D721Med (cell line): ENCODE measurements at regions not wholly inside any gene's neighbourhood (a gene's known extent, or its start where the extent isn't known, plus 50 kb on each side); places are given as distances from the start of the nearest gene placed in this dataset.

ENCODE experiments used
- DNase-seq: peaks from one replicate; pipeline ENCODE4 v3.0.0; 2011; ENCODE audit warnings: low spot score; ENCODE audit not compliant: insufficient read length
- FAIRE-seq: peaks from 2 replicates; lab custom pipeline; 2011; peaks lifted over from hg19 to GRCh38; lab: Jason Lieb, UNC
- CTCF ChIP-seq: IDR thresholded peaks from 2 replicates; pipeline ENCODE4 v1.5.1; 2012; ENCODE audit warnings: mild to moderate bottlenecking, control low read depth; ENCODE audit not compliant: insufficient read depth; ENCODE audit errors: missing control alignments

- DNase-seq (no peak), FAIRE-seq (no peak)
- no peak for TF ChIP-seq CTCF
Measured at GRCh38 chr18:22034276-22034675, 135.1 kb upstream of the GATA6 start.

GRCh38 chr18:22040533-22040932, 128.9 kb upstream of the GATA6 start:
- FAIRE-seq (no peak), DNase-seq (no peak)
- TF ChIP-seq CTCF, result no peak

- TF ChIP-seq CTCF, result no peak
- no peak for DNase-seq
- FAIRE-seq, result no peak
Measured at GRCh38 chr18:22043837-22044236, 125.6 kb upstream of the GATA6 start.

GRCh38 chr18:22044474-22045220, 124.7 kb upstream of the GATA6 start:
- FAIRE-seq (no peak), DNase-seq (no peak)
- TF ChIP-seq CTCF, result no peak

GRCh38 chr18:22045221-22045918, 124.0 kb upstream of the GATA6 start:
- FAIRE-seq, result no peak
- no peak for TF ChIP-seq CTCF
- DNase-seq, result no peak

GRCh38 chr18:22046473-22046872, 122.9 kb upstream of the GATA6 start:
- DNase-seq (no peak), FAIRE-seq (no peak)
- no peak for TF ChIP-seq CTCF

GRCh38 chr18:22047485-22047884, 121.9 kb upstream of the GATA6 start:
- no peak for TF ChIP-seq CTCF
- no peak for FAIRE-seq
- no peak for DNase-seq
